Lung (tissue), 11 donors: ENCODE measurements at regions not wholly inside any gene's neighbourhood (a gene's known extent, or its start where the extent isn't known, plus 50 kb on each side); places are given as distances from the start of the nearest gene placed in this dataset.

Experiments used
- ATAC-seq: fragments of 200-7000 bp; cut with Tn5 transposase; one replicate; pipeline ENCODE4 v1.9.1; 2020; ENCODE audit warnings: moderate number of reproducible peaks; ENCODE audit not compliant: insufficient read depth, low FRiP score
- DNase-seq, 3 donors: peaks; one replicate each; pipeline ENCODE4 v3.0.0-alpha.2; 2013 to 2017
- H3K27ac ChIP-seq, 2 donors: one replicate each; pipeline ENCODE4 v1.5.1; 2013; ENCODE audit warnings: mild to moderate bottlenecking in 2 of 2, moderate library complexity in 2 of 2, control low read depth in 1 of 2, inconsistent platforms in 1 of 2, low read depth in 1 of 2, low read length in 1 of 2
- H3K27me3 ChIP-seq, 3 donors: one replicate each; pipeline ENCODE4 v1.5.1; 2013; ENCODE audit warnings: low read length in 2 of 3; ENCODE audit not compliant: control insufficient read depth in 3 of 3, insufficient read depth in 3 of 3
- H3K36me3 ChIP-seq, 4 donors: one replicate each; pipeline ENCODE4 v1.5.1; 2013; ENCODE audit warnings: low read length in 4 of 4, mild to moderate bottlenecking in 1 of 4, moderate library complexity in 1 of 4; ENCODE audit not compliant: control insufficient read depth in 4 of 4, insufficient read depth in 4 of 4
- H3K4me1 ChIP-seq, 5 donors: one replicate each; pipeline ENCODE4 v1.5.1; 2013; ENCODE audit warnings: low read length in 5 of 5, mild to moderate bottlenecking in 2 of 5, moderate library complexity in 1 of 5; ENCODE audit not compliant: control insufficient read depth in 5 of 5, insufficient read depth in 5 of 5
- H3K4me3 ChIP-seq: one replicate; pipeline ENCODE4 v1.5.1; 2013; ENCODE audit warnings: mild to moderate bottlenecking, control low read depth, moderate library complexity
- H3K9ac ChIP-seq, 2 donors: one replicate each; pipeline ENCODE4 v1.5.1; 2013; ENCODE audit warnings: low read length in 2 of 2, control low read depth in 1 of 2; ENCODE audit not compliant: insufficient read depth in 1 of 2
- H3K9me3 ChIP-seq, 4 donors: one replicate each; pipeline ENCODE4 v1.5.1; 2013; ENCODE audit warnings: low read length in 3 of 4, mild to moderate bottlenecking in 1 of 4, moderate library complexity in 1 of 4; ENCODE audit not compliant: control insufficient read depth in 4 of 4, insufficient read depth in 3 of 4
- CTCF ChIP-seq: IDR thresholded peaks from 2 replicates; pipeline ENCODE4 v1.5.1; 2012; ENCODE audit warnings: mild to moderate bottlenecking; ENCODE audit errors: control extremely low read depth, extremely low read depth
- WGBS, 2 donors: extraction: QIAGEN DNeasy Blood & Tissue Kit; methylation state at CpG; one replicate each; pipeline ENCODE4 v1.1.7; 2013; 5-methylcytosine and 5-hydroxymethylcytosine counted together
- donor health status: control.
- donor health status: control.
- donor health status: Bipolar disorder and iron deficiency.
- donor health status: healthy.
- donor health status: DM: yes; HTN: yes; CAD: no.

DNA sequence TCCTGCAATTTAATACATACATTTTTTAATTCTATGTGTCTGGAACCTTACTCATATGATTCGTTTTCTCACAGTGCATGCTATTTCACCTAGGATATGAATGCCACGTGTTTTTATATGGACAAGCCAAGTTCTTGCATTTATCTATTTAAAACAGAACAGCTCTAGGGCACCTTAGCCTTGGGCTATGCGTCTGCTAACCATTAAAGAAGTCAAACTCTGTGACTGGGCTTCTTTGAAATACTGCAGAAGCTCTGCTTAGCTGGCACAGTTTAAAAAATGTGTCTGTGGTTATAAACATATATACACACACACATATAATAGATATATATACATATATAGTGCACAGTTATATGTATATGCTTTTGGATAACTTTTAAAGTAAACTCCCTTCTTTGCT lies 890.8 kb upstream of the KLHL29 start:
- Histone ChIP-seq H3K9ac (no peak overlapping the region), H3K4me3 (no peak overlapping the region), H3K27ac (no peak overlapping the region), H3K36me3 (no peaks in the 10 kb centered on the region), H3K4me1 (peaks cover 0 to 4% (median 0%) of the 10 kb centered on the region in 5 donors), H3K27me3 (no peaks in the 10 kb centered on the region), H3K9me3 (peaks cover 0 to 5% (median 0%) of the 10 kb centered on the region in 4 donors)
- TF ChIP-seq CTCF: no peak
- DNase-seq: no peak
- 65 to 66% methylated on average over 3 of the region's 3 CpGs for WGBS, 2 donors
- ATAC-seq: no peak

DNA sequence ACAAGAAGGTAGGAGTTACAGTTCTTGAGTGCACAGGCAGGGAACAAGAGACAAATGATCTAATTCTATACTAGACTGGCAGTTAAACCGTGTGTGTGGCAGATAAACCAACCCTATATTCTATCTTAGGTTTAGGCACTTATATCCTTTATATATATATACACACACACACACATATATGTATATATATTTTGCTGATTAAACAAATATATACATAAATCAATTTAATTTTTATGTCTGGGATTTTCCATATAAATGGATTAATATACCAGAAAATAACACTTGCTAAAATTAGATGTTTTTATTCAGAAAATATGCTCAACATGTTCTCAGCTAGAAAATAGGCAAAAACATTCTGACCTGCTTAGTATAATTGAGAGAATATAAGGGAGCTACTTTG lies 887.9 kb upstream of the KLHL29 start:
- peaks cover 0 to 5% (median 0%) of the 10 kb centered on the region in 4 donors for H3K9me3 ChIP-seq
- ATAC-seq (no peak), DNase-seq (no peak)
- no peaks in the 10 kb centered on the region for H3K36me3 ChIP-seq
- TF ChIP-seq CTCF: no peak
- H3K4me1 ChIP-seq: peaks cover 0 to 3% (median 0%) of the 10 kb centered on the region in 5 donors
- WGBS, 2 donors: 73 to 81% methylated on average over 1 of the region's 1 CpG
- no peak overlapping the region for H3K4me3 ChIP-seq
- no peak overlapping the region for H3K9ac ChIP-seq
- H3K27me3 ChIP-seq: no peaks in the 10 kb centered on the region
- H3K27ac ChIP-seq: no peak overlapping the region

- Histone ChIP-seq H3K4me1 (peaks cover 0 to 3% (median 0%) of the 10 kb centered on the region in 5 donors), H3K27ac (no peak overlapping the region), H3K4me3 (no peak overlapping the region), H3K9me3 (peaks cover 0 to 5% (median 0%) of the 10 kb centered on the region in 4 donors), H3K36me3 (no peaks in the 10 kb centered on the region), H3K9ac (no peak overlapping the region), H3K27me3 (no peaks in the 10 kb centered on the region)
- no peak for DNase-seq
- no peak for ATAC-seq
- TF ChIP-seq CTCF: no peak
- WGBS, 2 donors: 80 to 84% methylated on average over 3 of the region's 3 CpGs
These were observed 887.2 kb upstream of the KLHL29 start for GRCh38 chr2:22497789-22498188.
